OCI-LY3 (cell line): ENCODE measurements at regions not wholly inside any gene's neighbourhood (a gene's known extent, or its start where the extent isn't known, plus 50 kb on each side); places are given as distances from the start of the nearest gene placed in this dataset.
A peak's percentile ranks its signal among the peaks of the same experiment; 100 is the strongest.

Experiments
- H2AFZ ChIP-seq: fragments of 200-600, 300-600 bp; shearing (Covaris generic); 2 replicates; pipeline ENCODE4 v1.6.0; 2014; ENCODE audit warnings: antibody characterized with exemption, low read depth, low read length
- H3K27ac ChIP-seq: fragments of 200-600, 300-600 bp; sonication (generic); 2 replicates; pipeline ENCODE4 v1.5.1; 2014; ENCODE audit warnings: mild to moderate bottlenecking, low read length, moderate library complexity, mixed read lengths
- H3K27me3 ChIP-seq: fragments of 200-600, 300-600 bp; sonication (generic); 2 replicates; pipeline ENCODE4 v1.6.1; 2014; ENCODE audit warnings: low read depth, low read length, mixed read lengths
- H3K36me3 ChIP-seq: fragments of 200-600, 300-600 bp; sonication (generic); replicated peaks from 2 replicates; pipeline ENCODE3; 2014; ENCODE audit warnings: low read depth, low read length, mixed read lengths
- H3K4me1 ChIP-seq: fragments of 300-600, 200-600 bp; sonication (generic); 2 replicates; pipeline ENCODE4 v1.6.1; 2014; ENCODE audit warnings: low read length, mixed read lengths
- H3K4me2 ChIP-seq: fragments of 200-600, 300-600 bp; sonication (generic); 2 replicates; pipeline ENCODE4 v1.6.1; 2014; ENCODE audit warnings: low read length, mixed read lengths
- H3K4me3 ChIP-seq: fragments of 300-600, 200-600 bp; sonication (generic); 2 replicates; pipeline ENCODE4 v1.5.1; 2014; ENCODE audit warnings: antibody characterized with exemption, mild to moderate bottlenecking, low read length, moderate library complexity
- H3K79me2 ChIP-seq: fragments of 300-600, 200-600 bp; shearing (Covaris generic); 2 replicates; pipeline ENCODE4 v1.6.1; 2014; ENCODE audit warnings: mild to moderate bottlenecking, low read length, mixed read lengths
- H3K9ac ChIP-seq: fragments of 300-600, 200-600 bp; shearing (Covaris generic); 2 replicates; pipeline ENCODE4 v1.6.0; 2014; ENCODE audit warnings: mild to moderate bottlenecking, low read length, moderate library complexity
- H3K9me3 ChIP-seq: fragments of 200-600, 300-600 bp; shearing (Covaris generic); 2 replicates; pipeline ENCODE4 v1.6.1; 2014; ENCODE audit warnings: low read length, mixed read lengths; ENCODE audit not compliant: insufficient read depth
- H4K20me1 ChIP-seq: fragments of 200-600, 300-600 bp; sonication (generic); 2 replicates; pipeline ENCODE4 v1.6.1; 2016; ENCODE audit warnings: low read length, mixed read lengths; ENCODE audit not compliant: insufficient read depth
- CTCF ChIP-seq: fragments of 200-600, 300-600 bp; sonication (generic); IDR thresholded peaks from 2 replicates; pipeline ENCODE4 v1.5.1; 2014; ENCODE audit warnings: antibody characterized with exemption, low read length, low read depth
- EZH2phosphoT487 ChIP-seq: fragments of 200-600 bp; shearing (Covaris generic); IDR thresholded peaks from 2 replicates; pipeline ENCODE4 v1.6.1; 2018; ENCODE audit warnings: antibody characterized with exemption, mixed run types, low read depth

GRCh38 chr4:174036111-174036510, 247.4 kb downstream of the FBXO8 start:
- H3K4me1 ChIP-seq: peaks cover 7% of the 10 kb centered on the region; the same call in 1 of the 2 replicates
- H2AFZ ChIP-seq: no peak overlapping the region
- no peak overlapping the region for H3K4me3 ChIP-seq

GRCh38 chr4:174023641-174024040, 259.8 kb downstream of the FBXO8 start:
- Histone ChIP-seq H3K4me3 (no peak overlapping the region), H3K9ac (no peak overlapping the region), H3K27me3 (no peaks in the 10 kb centered on the region), H4K20me1 (no peaks in the 10 kb centered on the region), H2AFZ (no peak overlapping the region), H3K4me1 (no peaks in the 10 kb centered on the region), H3K79me2 (no peaks in the 10 kb centered on the region), H3K36me3 (no peaks in the 10 kb centered on the region), H3K27ac (no peak overlapping the region), H3K9me3 (no peaks in the 10 kb centered on the region), H3K4me2 (no peak overlapping the region)
- TF ChIP-seq EZH2phosphoT487 (no peak), CTCF (no peak)

More at GRCh38 chr4:174036111-174036510, 247.4 kb downstream of the FBXO8 start:
- H3K27ac ChIP-seq: no peak overlapping the region
- H3K36me3 ChIP-seq: no peaks in the 10 kb centered on the region
- H3K9me3 ChIP-seq: no peaks in the 10 kb centered on the region
- no peak overlapping the region for H3K9ac ChIP-seq
- H3K79me2 ChIP-seq: no peaks in the 10 kb centered on the region
- no peaks in the 10 kb centered on the region for H4K20me1 ChIP-seq
- H3K27me3 ChIP-seq: no peaks in the 10 kb centered on the region
- no peak overlapping the region for H3K4me2 ChIP-seq
- no peak for TF ChIP-seq CTCF
- TF ChIP-seq EZH2phosphoT487: no peak

- H3K4me2 ChIP-seq: no peak overlapping the region
- H4K20me1 ChIP-seq: no peaks in the 10 kb centered on the region
- no peaks in the 10 kb centered on the region for H3K36me3 ChIP-seq
- no peak overlapping the region for H3K27ac ChIP-seq
- H2AFZ ChIP-seq: no peak overlapping the region
- H3K79me2 ChIP-seq: no peaks in the 10 kb centered on the region
- TF ChIP-seq EZH2phosphoT487 (no peak), CTCF (no peak)
- no peak overlapping the region for H3K9ac ChIP-seq
- no peaks in the 10 kb centered on the region for H3K27me3 ChIP-seq
- no peak overlapping the region for H3K4me3 ChIP-seq
- H3K4me1 ChIP-seq: peaks cover 17% of the 10 kb centered on the region
- no peaks in the 10 kb centered on the region for H3K9me3 ChIP-seq
Observed at GRCh38 chr4:174018236-174018635, 265.2 kb downstream of the FBXO8 start.

- TF ChIP-seq EZH2phosphoT487: no peak
- no peak for TF ChIP-seq CTCF
- H4K20me1 ChIP-seq: no peaks in the 10 kb centered on the region
- H3K4me3 ChIP-seq: peak overlapping the region; percentile 16; the same call in 1 of the 2 replicates
- H3K36me3 ChIP-seq: no peaks in the 10 kb centered on the region
- H2AFZ ChIP-seq: peak overlapping the region; percentile 15
- H3K27me3 ChIP-seq: no peaks in the 10 kb centered on the region
- no peaks in the 10 kb centered on the region for H3K9me3 ChIP-seq
- peaks cover 17% of the 10 kb centered on the region for H3K4me1 ChIP-seq
- peak overlapping the region; percentile 22; the same call in 1 of the 2 replicates for H3K9ac ChIP-seq
- no peaks in the 10 kb centered on the region for H3K79me2 ChIP-seq
- H3K4me2 ChIP-seq: peak overlapping the region; percentile 51
- peak overlapping the region; percentile 62 for H3K27ac ChIP-seq
Observed at GRCh38 chr4:174016251-174016650, 267.2 kb downstream of the FBXO8 start.
